HUDEP-2 (cell line): ENCODE measurements at regions not wholly inside any gene's neighbourhood (a gene's known extent, or its start where the extent isn't known, plus 50 kb on each side); places are given as distances from the start of the nearest gene placed in this dataset.

ENCODE experiments used
- DNase-seq, 76 experiments: peaks; one replicate each; lab custom pipeline; 2025; ENCODE audit not compliant: unreplicated experiment in 76 of 76; lab: John Stamatoyannopoulos, UW

GRCh38 chr6:167766986-167767714 lies 59.6 kb upstream of the AFDN start:
- DNase-seq: no peak

- no peak for DNase-seq
These were observed 59.0 kb upstream of the AFDN start for GRCh38 chr6:167767715-167768107.

DNA sequence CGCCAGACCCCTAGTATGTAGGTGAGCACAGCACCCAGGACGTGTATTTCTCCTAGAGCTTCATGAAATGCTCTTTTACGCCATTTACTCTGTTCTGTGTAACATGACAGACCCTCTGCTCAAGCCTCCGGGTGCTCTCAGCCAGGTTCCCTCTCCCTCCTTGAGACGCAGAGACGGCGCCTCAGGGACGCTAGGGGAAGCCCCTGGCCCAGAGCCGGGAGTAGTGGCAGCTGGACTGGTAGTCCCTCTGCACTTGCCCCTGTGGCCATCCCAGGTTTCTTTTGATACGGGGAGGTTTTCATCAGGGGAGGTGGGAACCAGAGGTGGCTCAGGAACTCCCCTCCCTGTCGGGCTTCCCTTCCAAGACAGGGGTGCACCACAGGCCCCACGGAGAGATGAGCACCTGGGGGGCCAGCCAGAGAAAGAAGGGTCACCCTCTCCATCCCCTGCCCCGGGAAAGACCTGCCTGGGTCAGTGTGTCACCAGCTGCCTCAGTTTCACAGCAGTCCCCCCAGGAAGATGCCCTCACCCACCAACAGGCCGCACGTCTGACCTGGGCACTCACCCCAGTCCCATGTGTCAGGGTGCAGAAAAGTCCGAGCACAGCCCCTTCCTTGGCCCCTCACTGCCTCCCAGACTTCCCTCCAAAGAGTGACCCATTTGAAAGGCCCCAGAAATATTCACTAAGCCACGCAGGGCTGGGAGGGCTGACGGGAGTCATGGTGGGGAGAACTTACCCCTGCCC lies 58.1 kb upstream of the AFDN start:
- DNase-seq: no peak

- no peak for DNase-seq
These were observed 57.1 kb upstream of the AFDN start for GRCh38 chr6:167769408-167770190.

DNA sequence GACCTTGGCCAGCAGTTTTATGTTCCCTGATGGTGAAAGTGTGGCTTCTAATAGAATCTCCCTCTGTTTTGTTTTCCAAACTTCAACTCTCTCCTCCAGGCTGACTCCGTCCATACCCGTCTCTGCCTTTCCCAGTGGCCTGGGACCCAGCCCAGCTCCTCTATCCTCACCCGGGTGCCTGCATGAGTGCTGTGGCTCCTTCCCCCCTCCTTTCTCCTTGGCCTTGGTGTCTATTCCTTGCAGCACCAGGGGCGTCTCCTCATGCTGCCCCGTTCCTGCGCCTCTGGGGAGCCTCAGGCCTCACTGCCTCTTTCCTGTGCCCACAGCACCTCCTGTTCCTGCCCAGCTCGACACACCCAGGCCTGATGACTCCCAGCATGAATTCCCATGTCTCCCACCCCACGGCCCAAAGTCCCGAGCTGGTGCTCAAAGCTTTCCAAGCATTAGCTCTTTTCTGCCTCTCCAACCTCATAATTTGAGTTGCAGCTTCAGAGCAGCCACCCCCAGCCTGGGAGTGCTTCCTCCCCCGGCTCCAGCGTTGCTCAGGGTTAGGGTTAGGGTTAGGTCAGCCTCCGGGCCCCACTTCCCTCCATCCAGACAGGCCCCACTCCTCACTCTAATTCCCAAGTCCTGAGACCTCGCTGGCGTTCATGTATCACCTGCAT lies 56.3 kb upstream of the AFDN start:
- DNase-seq: no peak

- DNase-seq: no peak
These were observed 51.8 kb upstream of the AFDN start for GRCh38 chr6:167774881-167775280.

GRCh38 chr6:167776906-167777627 lies 49.6 kb upstream of the AFDN start:
- DNase-seq: no peak
